ENCODE measurements at regions not wholly inside any gene's neighbourhood (a gene's known extent, or its start where the extent isn't known, plus 50 kb on each side); places are given as distances from the start of the nearest gene placed in this dataset.
"Not testable (repeated sequence)": the region's sequence is repeated elsewhere in the genome, so short reads cannot be mapped to it uniquely, and the experiment has no call there.

- Mint-ChIP-seq H3K4me1 (ENCODE audit: low read depth in 2 of 2) (no peaks in the 10 kb centered on the region), H3K4me3 (no peak overlapping the region), H3K27ac (no peak overlapping the region), H3K9me3 (peaks cover 0 to 11% of the 10 kb centered on the region in 2 donors), H3K27me3 (no peaks in the 10 kb centered on the region), H3K36me3 (ENCODE audit: insufficient read depth) (no peaks in the 10 kb centered on the region)
- ATAC-seq (replicated peaks) (no peak), DNase-seq (no peak)
Observed at GRCh38 chr10:55174419-55174818, 373.4 kb upstream of the PCDH15 start.

GRCh38 chr10:55169493-55169892 is 368.5 kb upstream of the PCDH15 start:
- H3K4me1 Mint-ChIP-seq (ENCODE audit: low read depth in 2 of 2) = no peaks in the 10 kb centered on the region
- H3K27ac Mint-ChIP-seq = no peak overlapping the region
- no peaks in the 10 kb centered on the region for H3K27me3 Mint-ChIP-seq
- no peaks in the 10 kb centered on the region for H3K36me3 Mint-ChIP-seq (ENCODE audit: insufficient read depth)
- no peak overlapping the region for H3K4me3 Mint-ChIP-seq
- DNase-seq = no peak
- no peak for ATAC-seq (replicated peaks)
- peaks cover 0 to 9% of the 10 kb centered on the region in 2 donors for H3K9me3 Mint-ChIP-seq

- H3K4me3 Mint-ChIP-seq = no peak overlapping the region
- no peaks in the 10 kb centered on the region for H3K4me1 Mint-ChIP-seq (ENCODE audit: low read depth in 2 of 2)
- H3K27ac Mint-ChIP-seq = no peak overlapping the region
- no peaks in the 10 kb centered on the region for H3K27me3 Mint-ChIP-seq
- H3K9me3 Mint-ChIP-seq = peaks cover 0 to 9% of the 10 kb centered on the region in 2 donors
- DNase-seq = no peak
- H3K36me3 Mint-ChIP-seq (ENCODE audit: insufficient read depth) = no peaks in the 10 kb centered on the region
- no peak for ATAC-seq (replicated peaks)
Observed at GRCh38 chr10:55168343-55168742, 367.3 kb upstream of the PCDH15 start.

GRCh38 chr10:55163388-55163979 is 362.5 kb upstream of the PCDH15 start:
- Mint-ChIP-seq H3K4me1 (ENCODE audit: low read depth in 2 of 2) (no peaks in the 10 kb centered on the region), H3K27ac (no peak overlapping the region), H3K9me3 (peaks cover 0 to 3% of the 10 kb centered on the region in 2 donors), H3K4me3 (no peak overlapping the region), H3K36me3 (ENCODE audit: insufficient read depth) (no peaks in the 10 kb centered on the region), H3K27me3 (no peaks in the 10 kb centered on the region)
- DNase-seq (no peak), ATAC-seq (replicated peaks) (no peak)

- not testable (repeated sequence) for DNase-seq; H3K27ac Mint-ChIP-seq; H3K4me3 Mint-ChIP-seq; H3K9me3 Mint-ChIP-seq; H3K36me3 Mint-ChIP-seq (ENCODE audit: insufficient read depth); H3K27me3 Mint-ChIP-seq; H3K4me1 Mint-ChIP-seq (ENCODE audit: low read depth in 2 of 2); ATAC-seq (replicated peaks)
Observed at GRCh38 chr10:55162321-55162720, 361.3 kb upstream of the PCDH15 start.

GRCh38 chr10:55160655-55161283 is 359.7 kb upstream of the PCDH15 start:
- peaks cover 0 to 1% of the 10 kb centered on the region in 2 donors for H3K9me3 Mint-ChIP-seq
- H3K4me3 Mint-ChIP-seq = no peak overlapping the region
- no peaks in the 10 kb centered on the region for H3K36me3 Mint-ChIP-seq (ENCODE audit: insufficient read depth)
- no peak overlapping the region for H3K27ac Mint-ChIP-seq
- ATAC-seq (replicated peaks) (no peak), DNase-seq (no peak)
- H3K4me1 Mint-ChIP-seq (ENCODE audit: low read depth in 2 of 2) = no peaks in the 10 kb centered on the region
- no peaks in the 10 kb centered on the region for H3K27me3 Mint-ChIP-seq

GRCh38 chr10:55158633-55159032 is 357.6 kb upstream of the PCDH15 start:
- ATAC-seq (replicated peaks) = no peak
- peaks cover 0 to 1% of the 10 kb centered on the region in 2 donors for H3K9me3 Mint-ChIP-seq
- H3K27me3 Mint-ChIP-seq = no peaks in the 10 kb centered on the region
- DNase-seq = no peak
- H3K27ac Mint-ChIP-seq = no peak overlapping the region
- no peaks in the 10 kb centered on the region for H3K4me1 Mint-ChIP-seq (ENCODE audit: low read depth in 2 of 2)
- no peaks in the 10 kb centered on the region for H3K36me3 Mint-ChIP-seq (ENCODE audit: insufficient read depth)
- H3K4me3 Mint-ChIP-seq = no peak overlapping the region

- DNase-seq (no peak), ATAC-seq (replicated peaks) (no peak)
- Mint-ChIP-seq H3K27ac (no peak overlapping the region), H3K9me3 (peaks cover 0 to 3% of the 10 kb centered on the region in 2 donors), H3K27me3 (no peaks in the 10 kb centered on the region), H3K36me3 (ENCODE audit: insufficient read depth) (no peaks in the 10 kb centered on the region), H3K4me3 (no peak overlapping the region), H3K4me1 (ENCODE audit: low read depth in 2 of 2) (no peaks in the 10 kb centered on the region)
Observed at GRCh38 chr10:55146032-55146431, 345.0 kb upstream of the PCDH15 start.

GRCh38 chr10:55144001-55144400 is 343.0 kb upstream of the PCDH15 start:
- DNase-seq (no peak), ATAC-seq (replicated peaks) (no peak)
- Mint-ChIP-seq H3K27me3 (no peaks in the 10 kb centered on the region), H3K4me3 (no peak overlapping the region), H3K27ac (no peak overlapping the region), H3K4me1 (ENCODE audit: low read depth in 2 of 2) (no peaks in the 10 kb centered on the region), H3K36me3 (ENCODE audit: insufficient read depth) (no peaks in the 10 kb centered on the region), H3K9me3 (peaks cover 0 to 3% of the 10 kb centered on the region in 2 donors)

GRCh38 chr10:55141892-55142291 is 340.9 kb upstream of the PCDH15 start:
- Mint-ChIP-seq H3K4me1 (ENCODE audit: low read depth in 2 of 2) (no peaks in the 10 kb centered on the region), H3K4me3 (no peak overlapping the region), H3K27me3 (no peaks in the 10 kb centered on the region), H3K27ac (no peak overlapping the region), H3K36me3 (ENCODE audit: insufficient read depth) (no peaks in the 10 kb centered on the region), H3K9me3 (peaks cover 0 to 2% of the 10 kb centered on the region in 2 donors)
- ATAC-seq (replicated peaks) (no peak), DNase-seq (no peak)

GRCh38 chr10:55137063-55137462 is 336.0 kb upstream of the PCDH15 start:
- Mint-ChIP-seq H3K27me3 (no peaks in the 10 kb centered on the region), H3K9me3 (peaks cover 0 to 3% of the 10 kb centered on the region in 2 donors), H3K4me3 (no peak overlapping the region), H3K4me1 (ENCODE audit: low read depth in 2 of 2) (no peaks in the 10 kb centered on the region), H3K36me3 (ENCODE audit: insufficient read depth) (no peaks in the 10 kb centered on the region), H3K27ac (no peak overlapping the region)
- DNase-seq = no peak
- ATAC-seq (replicated peaks) = no peak

GRCh38 chr10:55104738-55105137 is 303.7 kb upstream of the PCDH15 start:
- H3K4me3 Mint-ChIP-seq = no peak overlapping the region
- peaks cover 2 to 11% of the 10 kb centered on the region in 2 donors for H3K9me3 Mint-ChIP-seq
- ATAC-seq (replicated peaks) = no peak
- no peak overlapping the region for H3K27ac Mint-ChIP-seq
- no peaks in the 10 kb centered on the region for H3K4me1 Mint-ChIP-seq (ENCODE audit: low read depth in 2 of 2)
- H3K36me3 Mint-ChIP-seq (ENCODE audit: insufficient read depth) = peaks cover 3% of the 10 kb centered on the region
- DNase-seq = no peak
- no peaks in the 10 kb centered on the region for H3K27me3 Mint-ChIP-seq

GRCh38 chr10:55098452-55098851 is 297.4 kb upstream of the PCDH15 start:
- ATAC-seq (replicated peaks) = no peak
- no peak for DNase-seq
- Mint-ChIP-seq H3K4me1 (ENCODE audit: low read depth in 2 of 2) (no peaks in the 10 kb centered on the region), H3K4me3 (no peak overlapping the region), H3K36me3 (ENCODE audit: insufficient read depth) (peaks cover 3% of the 10 kb centered on the region), H3K27ac (no peak overlapping the region), H3K27me3 (no peaks in the 10 kb centered on the region), H3K9me3 (peaks cover under 1 to 5% of the 10 kb centered on the region in 2 donors)

GRCh38 chr10:55091691-55092328 is 290.8 kb upstream of the PCDH15 start:
- H3K27ac Mint-ChIP-seq = no peak overlapping the region
- ATAC-seq (replicated peaks) = no peak
- no peaks in the 10 kb centered on the region for H3K36me3 Mint-ChIP-seq (ENCODE audit: insufficient read depth)
- no peaks in the 10 kb centered on the region for H3K9me3 Mint-ChIP-seq
- no peak for DNase-seq
- H3K4me3 Mint-ChIP-seq = no peak overlapping the region
- no peaks in the 10 kb centered on the region for H3K4me1 Mint-ChIP-seq (ENCODE audit: low read depth in 2 of 2)
- H3K27me3 Mint-ChIP-seq = no peaks in the 10 kb centered on the region

All from effector memory CD8-positive, alpha-beta T cell (primary cell).